ENCODE measurements at regions not wholly inside any gene's neighbourhood (a gene's known extent, or its start where the extent isn't known, plus 50 kb on each side); places are given as distances from the start of the nearest gene placed in this dataset.

DNA sequence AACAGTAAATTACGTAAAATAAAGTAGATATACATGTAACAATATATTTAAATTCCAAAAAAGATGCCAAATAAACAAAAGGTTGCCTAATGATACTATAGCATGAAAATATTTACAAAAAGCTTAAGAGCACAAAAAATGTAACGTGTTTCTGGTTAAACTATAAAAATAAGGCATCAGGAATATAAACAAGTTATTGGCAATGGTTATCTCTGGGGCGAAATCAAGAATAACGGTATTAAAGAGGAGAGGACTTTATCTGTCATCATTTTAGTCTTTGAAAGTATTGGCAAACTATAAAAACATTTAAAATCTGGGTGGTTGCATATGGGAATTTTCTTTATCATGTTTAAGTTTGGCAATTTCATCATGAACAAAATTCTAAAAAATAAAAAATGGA, 1599.2 kb downstream of the MAT2B start:
- no peak for TF ChIP-seq GATA2 (IDR thresholded peaks at IDR 0.05; ENCODE audit: insufficient read depth, insufficient read length, low read depth, low read length)
- no peak for TF ChIP-seq CTCF (IDR thresholded peaks at IDR 0.05; ENCODE audit: extremely low read depth in 1 of 2, insufficient read depth in 1 of 2, low read depth in 1 of 2, low read length in 2 of 2)
- TF ChIP-seq EZH2 (IDR thresholded peaks at IDR 0.05; ENCODE audit: borderline replicate concordance, low read depth, low read length, severe bottlenecking), result no peak
- TF ChIP-seq POLR2A (IDR thresholded peaks at IDR 0.05; ENCODE audit: low read depth, low read length), result no peak

Measured in endothelial cell of umbilical vein (primary cell).